AG09319 (cell line): ENCODE measurements at regions not wholly inside any gene's neighbourhood (a gene's known extent, or its start where the extent isn't known, plus 50 kb on each side); places are given as distances from the start of the nearest gene placed in this dataset.
"Not testable (repeated sequence)": the region's sequence is repeated elsewhere in the genome, so short reads cannot be mapped to it uniquely, and the experiment has no call there.

Experiments used
- DNase-seq: peaks from one replicate; pipeline ENCODE4 v3.0.0-alpha.2; 2010; ENCODE audit warnings: low read depth; ENCODE audit errors: extremely low read depth
- TF ChIP-seq, protein P1 (sequence below): IDR thresholded peaks from 2 replicates; pipeline ENCODE4 v1.5.1; 2011; ENCODE audit warnings: low read depth, mild to moderate bottlenecking, inconsistent platforms, low read length, moderate library complexity

DNA sequence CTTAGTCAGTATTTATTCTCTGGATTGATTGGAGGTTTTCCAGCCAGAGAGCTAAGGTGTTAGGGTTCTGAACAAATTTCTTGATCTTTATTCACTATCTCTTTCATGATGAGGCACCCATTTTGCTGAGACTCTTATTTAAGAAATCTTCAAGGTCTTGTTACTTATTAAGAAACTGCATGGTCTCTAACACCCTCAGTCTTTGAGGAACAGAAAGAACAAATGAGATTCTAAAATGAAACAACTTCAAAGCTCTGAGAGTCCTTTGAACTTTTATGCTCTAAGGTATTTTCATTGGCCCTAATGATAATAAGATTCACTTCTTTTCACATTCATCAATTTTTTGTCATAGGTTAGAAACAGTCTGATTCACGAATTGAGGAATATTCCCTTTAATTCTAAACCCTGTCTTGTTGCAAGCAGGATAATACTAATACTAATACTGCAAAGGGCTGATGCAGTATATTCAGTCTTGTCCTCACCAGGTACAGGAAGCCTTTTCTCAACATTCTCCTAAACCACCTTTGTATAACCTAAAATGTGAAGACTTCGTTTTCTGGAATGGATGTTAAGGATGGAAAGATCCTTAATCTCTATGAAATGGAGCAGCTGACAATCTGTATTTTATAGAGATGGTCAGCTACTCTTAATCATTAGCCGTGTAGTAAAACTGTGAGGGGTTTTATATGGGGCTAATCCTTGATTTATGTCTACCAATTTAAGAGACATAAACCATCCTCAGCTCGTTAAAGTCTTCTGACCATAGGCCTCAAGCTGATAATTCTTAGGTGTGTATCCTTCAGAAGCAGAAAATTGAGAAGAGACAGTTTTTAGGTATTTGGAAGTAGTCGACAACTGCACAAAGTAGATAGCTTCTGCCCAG, 198.3 kb downstream of the OTOL1 start:
- TF ChIP-seq, protein P1, sequence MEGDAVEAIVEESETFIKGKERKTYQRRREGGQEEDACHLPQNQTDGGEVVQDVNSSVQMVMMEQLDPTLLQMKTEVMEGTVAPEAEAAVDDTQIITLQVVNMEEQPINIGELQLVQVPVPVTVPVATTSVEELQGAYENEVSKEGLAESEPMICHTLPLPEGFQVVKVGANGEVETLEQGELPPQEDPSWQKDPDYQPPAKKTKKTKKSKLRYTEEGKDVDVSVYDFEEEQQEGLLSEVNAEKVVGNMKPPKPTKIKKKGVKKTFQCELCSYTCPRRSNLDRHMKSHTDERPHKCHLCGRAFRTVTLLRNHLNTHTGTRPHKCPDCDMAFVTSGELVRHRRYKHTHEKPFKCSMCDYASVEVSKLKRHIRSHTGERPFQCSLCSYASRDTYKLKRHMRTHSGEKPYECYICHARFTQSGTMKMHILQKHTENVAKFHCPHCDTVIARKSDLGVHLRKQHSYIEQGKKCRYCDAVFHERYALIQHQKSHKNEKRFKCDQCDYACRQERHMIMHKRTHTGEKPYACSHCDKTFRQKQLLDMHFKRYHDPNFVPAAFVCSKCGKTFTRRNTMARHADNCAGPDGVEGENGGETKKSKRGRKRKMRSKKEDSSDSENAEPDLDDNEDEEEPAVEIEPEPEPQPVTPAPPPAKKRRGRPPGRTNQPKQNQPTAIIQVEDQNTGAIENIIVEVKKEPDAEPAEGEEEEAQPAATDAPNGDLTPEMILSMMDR: no peak
- DNase-seq: no peak

DNA sequence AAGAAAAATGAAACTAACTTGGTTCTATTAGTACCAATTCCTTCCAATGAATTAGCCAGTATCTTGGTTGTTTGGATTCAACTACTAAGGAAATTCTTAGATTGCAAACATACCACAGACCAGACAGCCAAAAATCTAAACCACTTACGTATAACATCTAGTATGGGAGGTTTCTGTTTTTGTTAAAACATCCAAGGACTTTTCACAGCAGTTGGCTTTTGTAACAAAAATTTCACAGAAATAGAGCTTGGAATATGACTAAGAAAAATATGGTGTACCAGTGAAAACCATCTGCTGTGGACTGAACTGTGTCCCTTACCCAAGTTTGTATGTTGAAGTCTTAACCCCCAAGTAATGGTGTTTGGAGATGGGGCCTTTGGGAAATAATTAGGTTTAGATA, 199.2 kb downstream of the OTOL1 start:
- TF ChIP-seq, protein P1: no peak
- DNase-seq: no peak

DNA sequence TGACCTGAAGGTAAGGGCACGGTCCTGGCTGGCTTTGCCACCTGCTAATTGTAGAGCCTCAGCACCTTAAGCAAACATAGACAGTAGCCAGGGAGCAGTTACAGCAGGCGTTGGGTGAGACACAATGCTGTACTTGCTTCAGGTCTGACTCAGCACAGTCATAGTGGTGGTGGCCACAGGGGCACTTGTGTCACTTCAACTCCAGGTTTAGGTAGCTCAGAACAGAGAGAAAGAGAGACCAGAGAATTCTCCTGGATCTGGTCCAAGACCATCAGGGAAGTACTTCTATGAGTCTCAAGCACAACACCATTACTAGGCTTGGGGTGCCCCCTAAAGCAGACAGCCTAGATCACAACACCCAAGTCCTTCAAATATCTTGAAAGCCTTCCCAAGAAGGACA, 204.4 kb downstream of the OTOL1 start:
- TF ChIP-seq, protein P1: no peak
- DNase-seq: no peak

DNA sequence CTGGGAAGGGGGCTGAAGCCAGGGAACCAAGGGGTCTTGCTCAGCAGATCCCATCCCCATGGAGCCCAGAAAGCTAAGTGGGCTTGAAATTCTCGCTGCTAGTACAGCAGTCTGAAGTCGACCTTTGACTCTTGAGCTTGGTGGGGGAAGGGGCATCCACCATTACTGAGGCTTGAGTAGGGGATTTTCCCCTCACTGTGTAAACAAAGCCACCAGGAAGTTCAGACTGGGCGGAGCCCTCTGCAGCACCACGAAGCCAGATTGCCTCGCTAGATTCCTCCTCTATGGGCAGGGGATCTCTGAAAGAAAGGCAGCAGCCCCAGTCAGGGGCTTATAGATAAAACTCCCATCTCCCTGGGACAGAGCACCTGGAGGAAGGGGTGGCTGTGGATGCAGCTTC, 210.6 kb downstream of the OTOL1 start:
- DNase-seq: not testable (repeated sequence)

DNA sequence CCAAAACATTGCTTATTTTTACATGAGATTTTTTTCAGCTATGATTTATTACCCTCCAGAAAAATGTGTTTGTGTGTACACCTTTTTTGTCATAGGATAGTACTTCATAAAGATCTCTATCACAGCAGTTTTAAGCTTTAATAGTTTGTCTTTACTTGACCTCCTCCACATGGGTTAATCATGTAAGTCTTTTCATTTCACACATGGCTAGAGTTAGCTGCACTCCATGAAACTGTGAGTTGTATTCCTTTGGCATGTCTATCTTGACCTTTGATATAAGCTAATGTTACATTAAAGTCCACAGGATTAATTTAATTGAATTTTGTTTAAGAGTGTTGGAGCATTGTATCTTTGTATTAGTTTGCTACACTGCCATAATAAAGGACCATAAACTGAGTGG, 217.1 kb downstream of the OTOL1 start:
- no peak for DNase-seq
- TF ChIP-seq, protein P1: no peak

DNA sequence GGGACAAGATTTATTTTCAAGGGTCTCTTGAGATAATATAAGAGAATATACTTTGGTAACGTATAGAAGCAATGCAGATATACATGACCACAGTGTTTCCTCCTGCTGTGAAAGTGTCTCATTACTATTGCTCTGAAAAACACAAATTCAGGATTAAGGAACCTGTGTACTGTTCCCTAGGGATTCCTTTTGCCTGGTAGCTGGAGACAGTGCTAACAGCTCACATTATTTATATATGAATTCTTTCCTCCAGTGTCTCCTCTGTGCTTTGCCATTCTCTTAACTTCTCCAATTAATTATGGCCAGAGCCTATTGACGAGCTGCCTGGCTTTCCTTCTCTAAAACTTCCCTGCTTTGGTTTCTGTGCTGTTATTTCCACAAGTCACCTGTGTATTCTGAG, 235.4 kb downstream of the OTOL1 start:
- TF ChIP-seq, protein P1: no peak
- DNase-seq: no peak

DNA sequence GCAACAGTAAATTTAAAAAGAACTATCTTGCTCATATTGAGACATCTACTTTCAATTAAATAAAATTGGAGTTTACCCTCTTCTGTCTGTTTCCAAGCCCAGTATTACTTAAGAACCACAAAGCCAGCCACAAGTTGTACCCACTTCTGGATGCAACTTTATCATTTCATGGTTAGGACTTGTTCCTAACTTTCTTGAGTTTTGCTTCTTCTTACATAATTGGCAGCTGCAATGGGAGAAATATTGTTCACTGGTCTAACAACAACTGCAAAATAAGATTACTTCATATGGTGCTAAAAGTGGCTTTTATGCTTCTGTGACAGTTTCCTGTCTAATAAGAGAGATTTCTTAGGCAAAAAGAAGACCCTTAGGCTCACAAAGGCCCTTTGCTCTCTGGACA, 240.6 kb downstream of the OTOL1 start:
- TF ChIP-seq, protein P1: no peak
- no peak for DNase-seq

DNA sequence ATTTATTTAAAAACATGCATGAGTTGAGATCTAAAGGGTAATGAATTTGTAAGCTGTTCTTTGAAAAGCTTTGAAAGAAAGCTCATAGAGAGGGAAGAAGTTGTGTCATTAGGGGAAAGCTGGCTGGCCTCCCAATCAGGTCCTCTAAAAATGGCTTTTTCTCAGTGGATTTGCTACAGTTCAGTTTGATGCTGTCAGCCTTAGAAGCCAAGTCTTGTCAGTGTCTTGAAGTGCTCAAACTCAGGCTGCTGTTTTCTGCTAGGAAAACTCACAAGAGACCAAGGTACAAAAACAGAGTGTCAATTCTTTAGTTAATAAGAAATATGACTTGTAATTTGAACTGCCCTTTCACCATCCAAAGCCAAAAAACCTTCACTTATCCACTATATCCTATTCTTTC, 243.8 kb downstream of the OTOL1 start:
- DNase-seq: no peak
- TF ChIP-seq, protein P1: no peak
